GM18873 (cell line): ENCODE measurements at regions not wholly inside any gene's neighbourhood (a gene's known extent, or its start where the extent isn't known, plus 50 kb on each side); places are given as distances from the start of the nearest gene placed in this dataset.
"Not testable (repeated sequence)": the region's sequence is repeated elsewhere in the genome, so short reads cannot be mapped to it uniquely, and the experiment has no call there.

Experiments
- ATAC-seq: cut with Tn5 transposase; IDR thresholded peaks from one replicate; pipeline ENCODE4 v1.9.1; 2021; ENCODE audit warnings: mild to moderate bottlenecking, moderate library complexity, moderate number of reproducible peaks; ENCODE audit not compliant: unreplicated experiment, low FRiP score

- no peak for ATAC-seq
Observed at GRCh38 chr11:24199461-24199860, 297.4 kb upstream of the LUZP2 start.

DNA sequence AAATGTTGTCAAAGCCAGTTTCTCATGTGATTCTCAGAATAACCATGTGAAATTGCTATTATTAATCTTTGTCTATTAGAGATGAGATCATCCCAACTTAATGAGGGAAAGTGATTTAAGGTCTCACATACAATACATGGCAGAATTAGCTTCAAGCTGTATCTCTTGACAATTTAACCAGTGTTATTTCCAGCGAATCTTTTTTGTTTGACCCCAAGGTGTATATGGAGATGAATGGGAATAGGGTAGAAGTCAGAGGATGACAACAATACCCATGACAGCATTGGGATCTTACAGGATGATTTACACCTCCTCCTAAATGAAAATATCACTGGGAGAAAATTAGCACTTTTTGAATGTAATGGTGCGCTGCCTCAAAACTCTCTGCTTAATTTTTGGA, 290.8 kb upstream of the LUZP2 start:
- ATAC-seq = no peak

GRCh38 chr11:24206511-24206910, 290.3 kb upstream of the LUZP2 start:
- no peak for ATAC-seq

GRCh38 chr11:24216488-24216887, 280.4 kb upstream of the LUZP2 start:
- no peak for ATAC-seq

DNA sequence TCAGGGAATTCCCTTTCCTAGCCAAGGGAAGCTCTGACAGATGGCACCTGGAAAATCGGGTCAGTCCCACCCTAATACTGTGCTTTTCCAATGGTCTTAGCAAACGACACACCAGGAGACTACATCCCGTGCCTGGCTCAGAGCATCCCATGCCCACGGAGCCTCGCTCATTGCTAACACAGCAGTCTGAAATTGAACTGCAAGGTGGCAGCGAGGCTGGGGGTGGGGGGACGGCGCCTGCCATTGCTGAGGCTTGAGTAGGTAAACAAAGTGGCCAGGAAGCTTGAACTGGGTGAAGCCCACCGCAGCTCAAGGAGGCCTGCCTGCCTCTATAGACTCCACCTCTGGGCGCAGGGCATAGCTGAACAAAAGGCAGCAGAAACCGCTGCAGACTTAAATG, 279.5 kb upstream of the LUZP2 start:
- ATAC-seq = not testable (repeated sequence)

- ATAC-seq = no peak
Observed at GRCh38 chr11:24225501-24225900, 271.4 kb upstream of the LUZP2 start.

DNA sequence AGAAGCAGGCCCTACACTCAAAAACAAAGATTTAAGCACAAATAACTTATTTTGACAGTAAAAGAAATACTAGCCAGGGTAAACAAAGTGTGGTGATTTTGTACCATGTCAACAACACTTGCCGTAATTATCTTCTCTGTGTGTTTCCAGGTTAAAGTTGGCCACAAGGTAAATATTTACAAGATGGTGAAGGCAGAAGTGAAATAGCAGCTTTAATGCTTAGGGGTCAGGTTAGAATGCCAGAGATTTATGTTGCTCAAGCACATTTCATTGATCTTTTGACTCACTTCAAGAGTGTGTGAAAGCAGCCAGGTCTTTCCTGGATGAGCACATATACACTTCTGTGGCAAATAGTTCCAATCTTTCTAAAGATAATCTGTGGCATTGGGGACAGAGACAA, 270.2 kb upstream of the LUZP2 start:
- ATAC-seq = no peak

GRCh38 chr11:24233041-24233440, 263.8 kb upstream of the LUZP2 start:
- ATAC-seq = no peak

- ATAC-seq = no peak
Observed at GRCh38 chr11:24234822-24235508, 261.9 kb upstream of the LUZP2 start.

DNA sequence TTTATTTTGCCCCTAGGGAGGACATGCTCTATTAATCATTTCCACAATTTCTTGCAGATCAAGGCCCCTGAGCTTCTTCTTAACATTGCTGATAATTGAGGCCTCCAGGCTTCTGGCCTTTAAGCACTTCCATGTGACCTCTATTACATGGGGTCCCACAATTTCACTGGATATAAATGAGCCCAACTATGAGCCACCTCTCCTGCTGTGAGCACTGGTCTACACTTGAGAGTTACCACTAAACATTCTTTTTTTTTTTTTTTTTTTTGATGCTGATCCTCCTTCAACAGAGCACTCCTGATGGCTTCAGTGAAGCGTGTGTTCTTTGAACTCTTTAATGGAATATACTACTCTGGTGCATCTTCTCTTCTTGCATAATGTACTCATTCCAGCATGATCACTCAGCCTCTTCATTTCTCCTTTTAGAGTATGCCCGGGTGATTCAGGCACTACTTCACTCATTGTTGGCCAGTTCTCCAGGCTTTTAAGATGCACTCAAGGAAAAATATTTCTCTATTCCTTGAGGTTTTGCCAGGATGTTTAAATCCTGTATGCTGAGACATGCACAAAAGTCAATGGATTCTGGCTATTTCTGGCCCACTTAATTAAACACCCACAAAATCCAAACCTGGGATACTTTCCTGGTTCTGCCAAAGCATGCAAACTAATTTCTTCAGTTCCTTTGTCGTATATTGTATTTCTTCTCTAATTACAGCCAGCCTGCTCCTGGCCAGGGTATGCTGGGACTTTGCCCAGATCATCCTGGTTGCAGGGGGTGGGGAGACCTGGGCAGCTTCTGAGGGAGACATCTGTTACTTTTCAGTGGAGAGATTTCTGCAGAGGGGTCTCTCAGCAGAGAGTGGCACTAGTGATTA, 257.8 kb upstream of the LUZP2 start:
- no peak for ATAC-seq

- no peak for ATAC-seq
Observed at GRCh38 chr11:24239930-24240329, 256.9 kb upstream of the LUZP2 start.

- ATAC-seq = no peak
Observed at GRCh38 chr11:24240496-24241175, 256.2 kb upstream of the LUZP2 start.

DNA sequence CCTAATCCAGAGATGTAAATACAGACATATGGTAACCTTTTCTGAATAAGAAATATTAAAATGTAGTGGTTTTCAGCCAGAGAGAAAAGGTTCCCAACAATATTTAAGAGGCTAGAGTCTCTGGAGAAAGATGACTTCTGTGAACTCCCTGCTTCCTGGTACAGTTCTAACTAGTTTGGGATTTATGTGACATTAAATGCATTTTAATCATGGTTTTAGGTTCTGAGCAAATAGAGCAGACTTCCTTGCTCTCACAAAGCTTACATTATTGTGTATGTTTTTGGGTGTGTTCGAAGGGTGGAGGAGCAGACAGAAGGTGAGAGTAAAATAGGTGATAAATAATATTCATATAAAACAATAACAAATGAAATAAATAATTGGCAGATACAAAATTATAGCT, 250.1 kb upstream of the LUZP2 start:
- no peak for ATAC-seq

DNA sequence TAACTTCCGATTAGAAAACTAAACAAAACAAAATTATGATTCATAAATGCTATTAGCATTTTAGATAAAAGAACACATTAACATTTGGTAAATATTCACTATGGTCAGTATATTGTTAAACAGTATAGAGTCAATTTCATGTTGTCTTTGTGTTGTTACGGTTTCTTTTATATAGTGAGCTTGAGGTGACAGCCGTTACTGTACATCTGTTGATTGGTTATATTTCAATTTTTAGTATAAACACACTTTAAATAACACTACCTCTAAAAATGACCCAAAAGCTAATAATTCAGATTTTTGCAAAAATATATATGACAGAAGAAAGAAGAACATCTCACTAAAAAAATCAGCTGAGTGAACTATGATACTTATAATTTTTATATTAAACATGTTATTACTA, 249.0 kb upstream of the LUZP2 start:
- no peak for ATAC-seq

- ATAC-seq = no peak
Observed at GRCh38 chr11:24249921-24250320, 246.9 kb upstream of the LUZP2 start.

DNA sequence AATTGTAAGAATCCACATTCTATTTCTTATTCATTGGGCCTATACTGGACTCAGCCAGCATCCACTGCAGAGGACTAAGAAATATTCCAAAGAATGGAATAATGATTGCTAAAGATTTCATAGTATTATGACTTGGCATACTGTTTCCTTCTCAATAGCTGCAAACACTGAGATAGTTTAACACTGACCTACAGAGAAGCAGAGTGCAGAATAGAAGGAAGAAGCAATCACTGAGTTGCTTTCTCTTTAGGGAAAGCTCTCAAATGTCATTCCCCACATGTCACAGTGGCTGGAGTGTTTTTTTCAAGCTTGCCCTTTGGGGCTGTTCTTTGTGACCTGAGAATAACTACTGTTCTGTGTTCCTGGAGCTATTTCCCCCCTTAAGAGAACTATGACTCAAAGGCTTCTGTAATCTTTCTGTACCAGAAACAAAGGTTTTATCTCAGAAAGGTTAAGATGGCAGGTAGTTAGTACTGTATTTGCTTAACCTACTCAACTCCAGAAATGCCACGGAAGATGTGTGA, 243.6 kb upstream of the LUZP2 start:
- ATAC-seq = no peak

- ATAC-seq = no peak
Observed at GRCh38 chr11:24264868-24265267, 232.0 kb upstream of the LUZP2 start.

- no peak for ATAC-seq
Observed at GRCh38 chr11:24267014-24267413, 229.8 kb upstream of the LUZP2 start.

GRCh38 chr11:24271798-24272197, 225.1 kb upstream of the LUZP2 start:
- no peak for ATAC-seq

DNA sequence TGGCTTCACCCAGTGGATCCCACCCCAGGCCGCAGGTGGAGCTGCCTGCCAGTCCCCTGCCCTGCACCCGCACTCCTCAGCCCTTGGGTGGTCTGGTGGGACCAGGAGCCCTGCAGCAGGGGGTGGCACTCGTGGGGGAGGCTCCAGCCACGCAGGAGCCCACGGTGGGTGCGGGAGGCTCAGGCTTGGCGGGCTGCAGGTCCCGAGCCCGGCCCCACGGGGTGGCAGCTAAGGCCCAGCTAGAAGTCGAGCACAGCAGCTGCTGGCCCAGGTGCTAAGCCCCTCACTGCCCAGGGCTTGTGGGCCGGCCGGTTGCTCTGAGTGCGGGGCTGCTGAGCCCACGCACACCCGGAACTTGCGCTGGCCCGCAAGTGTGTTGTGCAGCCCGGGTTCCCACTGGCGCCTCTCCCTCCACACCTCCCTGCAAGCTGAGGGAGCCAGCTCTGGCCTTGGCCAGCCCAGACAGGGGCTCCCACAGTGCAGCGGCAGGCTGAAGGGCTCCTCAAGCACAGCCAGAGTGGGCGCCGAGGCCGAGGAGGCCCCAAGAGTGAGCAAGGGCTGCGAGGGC, 222.6 kb upstream of the LUZP2 start:
- not testable (repeated sequence) for ATAC-seq

GRCh38 chr11:24286238-24286637, 210.6 kb upstream of the LUZP2 start:
- ATAC-seq = no peak
